ENCODE measurements at regions not wholly inside any gene's neighbourhood (a gene's known extent, or its start where the extent isn't known, plus 50 kb on each side); places are given as distances from the start of the nearest gene placed in this dataset.

DNA sequence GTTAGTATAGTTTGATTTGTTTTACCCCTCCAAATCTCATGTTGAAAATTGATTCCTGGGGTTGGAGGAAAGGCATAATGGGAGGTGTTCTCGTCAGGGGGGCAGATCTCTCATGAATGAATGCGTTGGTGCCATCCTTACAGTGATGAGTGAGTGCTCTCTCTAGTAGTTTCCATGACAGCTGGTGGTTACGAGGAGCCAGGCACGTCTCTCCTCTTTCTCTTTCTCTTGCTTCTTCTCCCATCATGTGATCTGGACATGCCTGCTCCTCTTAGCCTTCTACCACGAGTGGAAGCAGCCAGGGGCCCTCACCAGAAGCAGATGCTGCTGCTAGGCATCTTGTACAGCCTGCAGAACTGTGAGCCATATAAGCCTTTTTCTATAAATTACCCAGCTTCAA is 454.1 kb downstream of the EFNA5 start:
- TF ChIP-seq, protein P1, sequence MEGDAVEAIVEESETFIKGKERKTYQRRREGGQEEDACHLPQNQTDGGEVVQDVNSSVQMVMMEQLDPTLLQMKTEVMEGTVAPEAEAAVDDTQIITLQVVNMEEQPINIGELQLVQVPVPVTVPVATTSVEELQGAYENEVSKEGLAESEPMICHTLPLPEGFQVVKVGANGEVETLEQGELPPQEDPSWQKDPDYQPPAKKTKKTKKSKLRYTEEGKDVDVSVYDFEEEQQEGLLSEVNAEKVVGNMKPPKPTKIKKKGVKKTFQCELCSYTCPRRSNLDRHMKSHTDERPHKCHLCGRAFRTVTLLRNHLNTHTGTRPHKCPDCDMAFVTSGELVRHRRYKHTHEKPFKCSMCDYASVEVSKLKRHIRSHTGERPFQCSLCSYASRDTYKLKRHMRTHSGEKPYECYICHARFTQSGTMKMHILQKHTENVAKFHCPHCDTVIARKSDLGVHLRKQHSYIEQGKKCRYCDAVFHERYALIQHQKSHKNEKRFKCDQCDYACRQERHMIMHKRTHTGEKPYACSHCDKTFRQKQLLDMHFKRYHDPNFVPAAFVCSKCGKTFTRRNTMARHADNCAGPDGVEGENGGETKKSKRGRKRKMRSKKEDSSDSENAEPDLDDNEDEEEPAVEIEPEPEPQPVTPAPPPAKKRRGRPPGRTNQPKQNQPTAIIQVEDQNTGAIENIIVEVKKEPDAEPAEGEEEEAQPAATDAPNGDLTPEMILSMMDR (IDR thresholded peaks at IDR 0.05), result no peak
- TF ChIP-seq EP300 (IDR thresholded peaks at IDR 0.05), result no peak
